ENCODE measurements at regions not wholly inside any gene's neighbourhood (a gene's known extent, or its start where the extent isn't known, plus 50 kb on each side); places are given as distances from the start of the nearest gene placed in this dataset.

DNA sequence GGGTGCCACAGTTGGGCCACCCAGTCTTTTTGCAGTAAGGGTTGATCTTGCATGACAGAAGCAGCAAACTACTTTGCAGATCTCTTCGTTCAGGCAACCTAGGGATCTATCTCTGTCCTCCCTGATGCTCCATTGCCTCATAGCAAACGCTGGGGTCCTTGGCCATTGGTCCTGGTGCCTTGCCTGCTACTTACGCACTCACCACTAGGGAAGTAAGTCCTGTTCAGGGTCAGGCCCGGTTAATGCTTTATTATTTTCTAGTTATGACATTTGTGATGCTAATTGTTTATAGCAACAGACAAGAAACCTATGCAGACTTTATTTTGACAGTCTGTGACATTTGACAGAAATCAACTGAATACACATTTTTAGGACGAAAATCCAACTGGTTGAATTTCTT, 326.5 kb upstream of the FMN2 start:
- TF ChIP-seq EZH2 (IDR thresholded peaks at IDR 0.05) (no peak), POLR2AphosphoS5 (IDR thresholded peaks at IDR 0.05; ENCODE audit: borderline replicate concordance, low read depth, low read length) (no peak), FOXP2 (optimal IDR thresholded peaks at IDR 0.05; ENCODE audit: control extremely low read depth, extremely low read length, insufficient read depth) (no peak)

Measured in SK-N-MC (cell line).